Hepatocyte (in vitro differentiated cells): ENCODE measurements at regions not wholly inside any gene's neighbourhood (a gene's known extent, or its start where the extent isn't known, plus 50 kb on each side); places are given as distances from the start of the nearest gene placed in this dataset.

Experiments
- DNase-seq: peaks from one replicate; pipeline ENCODE4 v3.0.0-alpha.2; 2016; ENCODE audit warnings: low spot score
- H2AFZ ChIP-seq: fragments of 200-600 bp; sonication (generic); 2 replicates; pipeline ENCODE4 v1.6.0; 2016; ENCODE audit warnings: antibody characterized with exemption, mild to moderate bottlenecking
- H3K27ac ChIP-seq: fragments of 200-600 bp; sonication (generic); 2 replicates; pipeline ENCODE4 v1.5.1; 2016; ENCODE audit warnings: mild to moderate bottlenecking
- H3K27me3 ChIP-seq: fragments of 200-600 bp; sonication (generic); 2 replicates; pipeline ENCODE4 v1.6.1; 2016
- H3K36me3 ChIP-seq: fragments of 200-600 bp; sonication (generic); replicated peaks from 2 replicates; pipeline ENCODE4 v1.5.1; 2016; ENCODE audit warnings: low read depth; ENCODE audit not compliant: insufficient read depth
- H3K4me1 ChIP-seq: fragments of 200-600 bp; sonication (generic); 2 replicates; pipeline ENCODE4 v1.5.1; 2016; ENCODE audit warnings: mild to moderate bottlenecking, moderate library complexity; ENCODE audit not compliant: insufficient read depth
- H3K4me2 ChIP-seq: fragments of 200-600 bp; sonication (generic); 2 replicates; pipeline ENCODE4 v1.6.0; 2016
- H3K4me3 ChIP-seq: fragments of 200-600 bp; sonication (generic); 2 replicates; pipeline ENCODE4 v1.5.1; 2016; ENCODE audit warnings: mild to moderate bottlenecking
- H3K79me2 ChIP-seq: fragments of 200-600 bp; sonication (generic); 2 replicates; pipeline ENCODE4 v1.6.0; 2017; ENCODE audit warnings: mild to moderate bottlenecking
- H3K9me2 ChIP-seq: fragments of 200-600 bp; sonication (generic); replicated peaks from 2 replicates; pipeline ENCODE4 v1.6.0; 2017; ENCODE audit warnings: mild to moderate bottlenecking; ENCODE audit not compliant: insufficient read depth
- H3K9me3 ChIP-seq: fragments of 200-600 bp; sonication (generic); 2 replicates; pipeline ENCODE4 v1.5.1; 2016; ENCODE audit warnings: low read depth, mild to moderate bottlenecking
- H4K20me1 ChIP-seq: fragments of 200-600 bp; sonication (generic); 2 replicates; pipeline ENCODE4 v1.6.0; 2016; ENCODE audit warnings: mild to moderate bottlenecking; ENCODE audit not compliant: insufficient read depth, poor library complexity, severe bottlenecking
- CTCF ChIP-seq: fragments of 200-600 bp; sonication (generic); IDR thresholded peaks from 2 replicates; pipeline ENCODE4 v1.5.1; 2016; ENCODE audit warnings: antibody characterized with exemption, mild to moderate bottlenecking; ENCODE audit not compliant: poor library complexity
- EZH2 ChIP-seq: fragments of 200-600 bp; sonication (generic); IDR thresholded peaks from 2 replicates; pipeline ENCODE4 v1.6.1; 2016; ENCODE audit warnings: antibody characterized with exemption, mild to moderate bottlenecking, borderline replicate concordance
- EZH2phosphoT487 ChIP-seq: fragments of 200-600 bp; sonication (generic); IDR thresholded peaks from one replicate; pipeline ENCODE4 v1.6.1; 2018; ENCODE audit warnings: antibody characterized with exemption, mild to moderate bottlenecking, low read depth, moderate library complexity; ENCODE audit not compliant: unreplicated experiment, severe bottlenecking
- WGBS: methylation state at CpG from one replicate; pipeline ENCODE4 v1.1.6; 2016; ENCODE audit warnings: low lambda C conversion rate; ENCODE audit errors: missing lambda C conversion rate; 5-methylcytosine and 5-hydroxymethylcytosine counted together

DNA sequence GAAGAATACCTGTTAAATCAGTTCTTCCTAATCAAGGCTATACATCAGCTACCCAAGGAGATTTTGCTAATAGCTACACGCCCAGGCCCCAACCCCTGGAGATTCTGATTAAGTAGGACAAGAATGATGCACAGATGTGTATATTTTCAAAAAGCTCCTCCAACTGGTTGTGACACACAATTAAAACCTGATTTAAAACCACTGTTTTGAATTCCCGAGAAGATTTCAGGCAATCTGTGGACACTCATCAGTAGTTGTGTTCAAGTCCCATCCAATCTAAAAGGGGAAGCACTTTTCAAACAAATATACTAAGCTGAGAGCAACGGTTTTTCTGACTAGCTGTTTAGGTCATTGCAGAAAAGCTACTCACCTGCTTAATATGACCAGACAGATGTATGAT is 118.9 kb upstream of the NHSL1 start:
- Histone ChIP-seq H3K27ac (no peak overlapping the region), H3K4me3 (no peak overlapping the region), H3K79me2 (no peaks in the 10 kb centered on the region), H3K9me2 (no peaks in the 10 kb centered on the region), H2AFZ (no peak overlapping the region), H3K36me3 (no peaks in the 10 kb centered on the region), H3K4me2 (no peak overlapping the region), H3K4me1 (no peaks in the 10 kb centered on the region), H3K27me3 (no peaks in the 10 kb centered on the region), H3K9me3 (no peaks in the 10 kb centered on the region), H4K20me1 (no peaks in the 10 kb centered on the region)
- TF ChIP-seq EZH2phosphoT487 (no peak), EZH2 (no peak), CTCF (no peak)
- WGBS: 85% methylated on average over 3 of the region's 3 CpGs
- DNase-seq: no peak

GRCh38 chr6:138620630-138621029 is 121.3 kb upstream of the NHSL1 start:
- H2AFZ ChIP-seq: no peak overlapping the region
- TF ChIP-seq CTCF (no peak), EZH2phosphoT487 (no peak), EZH2 (no peak)
- no peak overlapping the region for H3K4me2 ChIP-seq
- no peaks in the 10 kb centered on the region for H3K9me3 ChIP-seq
- H3K4me1 ChIP-seq: no peaks in the 10 kb centered on the region
- no peaks in the 10 kb centered on the region for H3K9me2 ChIP-seq
- H3K4me3 ChIP-seq: no peak overlapping the region
- H3K79me2 ChIP-seq: no peaks in the 10 kb centered on the region
- H3K36me3 ChIP-seq: no peaks in the 10 kb centered on the region
- WGBS: 86% methylated on average over 3 of the region's 3 CpGs
- DNase-seq: no peak
- H4K20me1 ChIP-seq: no peaks in the 10 kb centered on the region
- no peak overlapping the region for H3K27ac ChIP-seq
- H3K27me3 ChIP-seq: no peaks in the 10 kb centered on the region

GRCh38 chr6:138622967-138623366 is 123.7 kb upstream of the NHSL1 start:
- H3K4me1 ChIP-seq: no peaks in the 10 kb centered on the region
- WGBS: 93% methylated on average over 5 of the region's 5 CpGs
- DNase-seq: no peak
- no peaks in the 10 kb centered on the region for H4K20me1 ChIP-seq
- H3K9me3 ChIP-seq: no peaks in the 10 kb centered on the region
- no peaks in the 10 kb centered on the region for H3K27me3 ChIP-seq
- no peak overlapping the region for H3K27ac ChIP-seq
- no peak overlapping the region for H3K4me2 ChIP-seq
- no peaks in the 10 kb centered on the region for H3K9me2 ChIP-seq
- TF ChIP-seq CTCF (no peak), EZH2 (no peak), EZH2phosphoT487 (no peak)
- no peak overlapping the region for H3K4me3 ChIP-seq
- no peak overlapping the region for H2AFZ ChIP-seq
- no peaks in the 10 kb centered on the region for H3K36me3 ChIP-seq
- no peaks in the 10 kb centered on the region for H3K79me2 ChIP-seq

DNA sequence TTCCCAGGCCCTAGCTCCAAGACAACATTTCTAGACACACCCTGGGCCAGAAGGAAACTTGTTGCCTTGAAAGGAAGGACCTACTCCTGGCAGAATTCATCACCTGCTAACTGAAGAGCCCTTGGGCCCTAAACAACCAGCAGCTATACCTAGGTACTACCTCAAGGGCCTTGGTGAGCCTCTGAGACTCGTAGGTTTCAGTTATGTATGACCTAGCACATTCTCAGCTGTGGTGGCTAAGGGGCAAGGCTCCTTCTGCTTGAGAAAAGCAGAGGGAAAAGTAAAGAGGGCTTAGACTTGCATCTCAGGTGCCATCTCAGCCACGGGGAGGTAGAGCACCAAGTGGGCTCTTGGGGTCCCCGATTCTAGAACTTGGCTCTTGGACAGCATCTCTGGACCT is 132.3 kb upstream of the NHSL1 start:
- Histone ChIP-seq H3K4me3 (no peak overlapping the region), H3K9me2 (no peaks in the 10 kb centered on the region), H3K27me3 (no peaks in the 10 kb centered on the region), H3K27ac (no peak overlapping the region), H2AFZ (no peak overlapping the region), H4K20me1 (no peaks in the 10 kb centered on the region), H3K4me2 (no peak overlapping the region), H3K9me3 (no peaks in the 10 kb centered on the region), H3K79me2 (peaks cover 2% of the 10 kb centered on the region), H3K4me1 (no peaks in the 10 kb centered on the region), H3K36me3 (no peaks in the 10 kb centered on the region)
- no peak for DNase-seq
- WGBS: 89% methylated on average over 3 of the region's 3 CpGs
- no peak for TF ChIP-seq EZH2phosphoT487
- no peak for TF ChIP-seq EZH2
- no peak for TF ChIP-seq CTCF
